Panc1 (cell line): ENCODE measurements at regions not wholly inside any gene's neighbourhood (a gene's known extent, or its start where the extent isn't known, plus 50 kb on each side); places are given as distances from the start of the nearest gene placed in this dataset.

Source experiments
- ATAC-seq: fragments of 200-7000 bp; cut with Tn5 transposase; 2 replicates; pipeline ENCODE4 v1.9.1; 2020; ENCODE audit warnings: mild to moderate bottlenecking, moderate library complexity
- BruUV-seq: library from RNA; stranded (reverse); fragments of 400-500 nt; replicated peaks from 2 replicates; lab custom pipeline; 2021; lab: Mats Ljungman, UMichigan
- CTCF ChIA-PET: fragments of 300-600 bp; sonication (Branson Sonifier 250); formaldehyde crosslinking; loops from one replicate; lab custom pipeline; 2022; ENCODE audit warnings: antibody characterized with exemption; lab: Charles Lee
- POLR2A ChIA-PET: fragments of 300-600 bp; sonication (Branson Sonifier 250); formaldehyde crosslinking; loops from one replicate; lab custom pipeline; 2022; ENCODE audit warnings: antibody characterized with exemption; lab: Charles Lee
- DNase-seq: peaks from one replicate; pipeline ENCODE4 v3.0.0-alpha.2; 2010; ENCODE audit warnings: low read depth, low spot score
- H3K27ac ChIP-seq: 2 replicates; pipeline ENCODE4 v1.5.1; 2011; ENCODE audit warnings: mild to moderate bottlenecking, low read length, inconsistent platforms
- H3K27me3 ChIP-seq: fragments of 200-500 bp; sonication (Bioruptor generic); 2 replicates; pipeline ENCODE4 v1.6.0; 2014; ENCODE audit warnings: low read length, inconsistent platforms; ENCODE audit not compliant: control insufficient read depth, insufficient read depth
- H3K36me3 ChIP-seq: fragments of 200-500 bp; sonication (Bioruptor generic); 2 replicates; pipeline ENCODE4 v1.5.1; 2014; ENCODE audit warnings: inconsistent platforms, mild to moderate bottlenecking, low read length, moderate library complexity; ENCODE audit not compliant: control insufficient read depth, insufficient read depth
- H3K4me1 ChIP-seq: 2 replicates; pipeline ENCODE4 v1.5.1; 2011; ENCODE audit warnings: inconsistent platforms, mild to moderate bottlenecking, low read length, moderate library complexity; ENCODE audit not compliant: control insufficient read depth, insufficient read depth
- H3K4me3 ChIP-seq, 2 experiments: 2 replicates each; pipeline ENCODE4 v1.5.1; 2011 to 2012; ENCODE audit warnings: low read depth in 2 of 2, low read length in 2 of 2, mild to moderate bottlenecking in 2 of 2, inconsistent platforms in 1 of 2, moderate library complexity in 1 of 2
- H3K9me3 ChIP-seq: fragments of 200-500 bp; sonication (Bioruptor generic); 2 replicates; pipeline ENCODE4 v1.5.1; 2014; ENCODE audit warnings: low read depth, mild to moderate bottlenecking, inconsistent platforms, low read length, moderate library complexity; ENCODE audit not compliant: control insufficient read depth, insufficient read depth
- CTCF ChIP-seq: fragments of 450-650 bp; IDR thresholded peaks from 2 replicates; pipeline ENCODE4 v1.5.1; 2017; ENCODE audit warnings: mild to moderate bottlenecking
- POLR2AphosphoS5 ChIP-seq: IDR thresholded peaks from 2 replicates; pipeline ENCODE4 v1.6.1; 2012; ENCODE audit warnings: mild to moderate bottlenecking, low read depth, low read length, moderate library complexity
- SIN3A ChIP-seq: IDR thresholded peaks from 2 replicates; pipeline ENCODE4 v1.6.1; 2012; ENCODE audit warnings: low read depth, mild to moderate bottlenecking, low read length, moderate library complexity, borderline replicate concordance; ENCODE audit not compliant: insufficient read depth
- TCF7L2 ChIP-seq: IDR thresholded peaks from 2 replicates; pipeline ENCODE4 v1.6.1; 2011; ENCODE audit warnings: mild to moderate bottlenecking, low read depth, low read length, inconsistent platforms
- in situ Hi-C: cut with HindIII; loops from 2 replicates; pipeline ENCODE4 v1.10.0; 2016; ENCODE audit warnings: low sequenced_read_pairs, low pct_unique_long_range_greater_than_20kb
- intact Hi-C: fragments of 100-400 bp; cut with micrococcal nuclease; formaldehyde crosslinking; loops from one replicate; pipeline ENCODE4 v1.10.0; 2022; ENCODE audit not compliant: unreplicated experiment
- TF ChIP-seq, protein P1 (sequence below), 2 experiments: IDR thresholded peaks; 2 replicates each; pipeline ENCODE4 v1.6.1; 2011 to 2012; ENCODE audit warnings: low read depth in 2 of 2, control low read depth in 1 of 2, low read length in 1 of 2, mild to moderate bottlenecking in 1 of 2, moderate library complexity in 1 of 2; ENCODE audit not compliant: insufficient read depth in 1 of 2

DNA sequence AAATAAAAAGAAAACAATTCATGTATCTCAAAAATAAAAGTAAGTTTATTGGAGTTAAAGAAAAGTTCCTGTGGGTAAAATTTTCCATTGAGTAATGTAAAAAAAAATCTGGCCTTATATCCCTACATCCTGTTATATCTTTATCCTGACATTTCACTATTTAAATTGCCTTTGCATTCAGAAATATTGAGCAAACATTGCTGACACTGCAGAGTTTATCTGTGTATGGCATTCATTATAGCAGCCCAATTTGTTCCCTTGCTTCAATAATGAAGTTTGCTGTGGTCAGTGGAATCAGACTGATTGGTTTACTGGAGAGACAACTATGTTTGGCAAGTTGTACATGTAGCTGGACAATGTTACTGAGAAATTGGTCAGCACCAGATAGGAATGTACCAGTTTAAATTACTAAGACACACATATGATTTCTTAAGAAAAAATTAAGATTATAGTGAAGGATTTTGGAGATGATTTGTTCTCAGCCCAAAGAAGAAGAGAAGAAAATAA, 271.7 kb downstream of the ANKRD7 start:
- Histone ChIP-seq H3K4me3 (no peak overlapping the region), H3K9me3 (no peaks in the 10 kb centered on the region)
- DNase-seq, result no peak

GRCh38 chr7:118502235-118502634, 277.7 kb downstream of the ANKRD7 start:
- TF ChIP-seq CTCF (no peak), POLR2AphosphoS5 (no peak), TCF7L2 (no peak), SIN3A (no peak)
- TF ChIP-seq, protein P1, sequence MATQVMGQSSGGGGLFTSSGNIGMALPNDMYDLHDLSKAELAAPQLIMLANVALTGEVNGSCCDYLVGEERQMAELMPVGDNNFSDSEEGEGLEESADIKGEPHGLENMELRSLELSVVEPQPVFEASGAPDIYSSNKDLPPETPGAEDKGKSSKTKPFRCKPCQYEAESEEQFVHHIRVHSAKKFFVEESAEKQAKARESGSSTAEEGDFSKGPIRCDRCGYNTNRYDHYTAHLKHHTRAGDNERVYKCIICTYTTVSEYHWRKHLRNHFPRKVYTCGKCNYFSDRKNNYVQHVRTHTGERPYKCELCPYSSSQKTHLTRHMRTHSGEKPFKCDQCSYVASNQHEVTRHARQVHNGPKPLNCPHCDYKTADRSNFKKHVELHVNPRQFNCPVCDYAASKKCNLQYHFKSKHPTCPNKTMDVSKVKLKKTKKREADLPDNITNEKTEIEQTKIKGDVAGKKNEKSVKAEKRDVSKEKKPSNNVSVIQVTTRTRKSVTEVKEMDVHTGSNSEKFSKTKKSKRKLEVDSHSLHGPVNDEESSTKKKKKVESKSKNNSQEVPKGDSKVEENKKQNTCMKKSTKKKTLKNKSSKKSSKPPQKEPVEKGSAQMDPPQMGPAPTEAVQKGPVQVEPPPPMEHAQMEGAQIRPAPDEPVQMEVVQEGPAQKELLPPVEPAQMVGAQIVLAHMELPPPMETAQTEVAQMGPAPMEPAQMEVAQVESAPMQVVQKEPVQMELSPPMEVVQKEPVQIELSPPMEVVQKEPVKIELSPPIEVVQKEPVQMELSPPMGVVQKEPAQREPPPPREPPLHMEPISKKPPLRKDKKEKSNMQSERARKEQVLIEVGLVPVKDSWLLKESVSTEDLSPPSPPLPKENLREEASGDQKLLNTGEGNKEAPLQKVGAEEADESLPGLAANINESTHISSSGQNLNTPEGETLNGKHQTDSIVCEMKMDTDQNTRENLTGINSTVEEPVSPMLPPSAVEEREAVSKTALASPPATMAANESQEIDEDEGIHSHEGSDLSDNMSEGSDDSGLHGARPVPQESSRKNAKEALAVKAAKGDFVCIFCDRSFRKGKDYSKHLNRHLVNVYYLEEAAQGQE (IDR thresholded peaks at IDR 0.05; ENCODE audit: insufficient read depth in 1 of 2, low read depth in 2 of 2, low read length in 1 of 2), result no peak
- no peak for DNase-seq
- intact Hi-C loops (no loop called here), in situ Hi-C loops (no loop called here)
- Histone ChIP-seq H3K4me1 (no peaks in the 10 kb centered on the region), H3K36me3 (no peaks in the 10 kb centered on the region), H3K4me3 (no peak overlapping the region), H3K27ac (no peak overlapping the region), H3K9me3 (no peaks in the 10 kb centered on the region), H3K27me3 (no peaks in the 10 kb centered on the region)
- BruUV-seq, result no TSS peak
- CTCF ChIA-PET, result no interaction called here
- POLR2A ChIA-PET, result no interaction called here
- no peak for ATAC-seq

More for the DNA sequence above, 271.7 kb downstream of the ANKRD7 start:
- ATAC-seq, result no peak
- intact Hi-C loops, result no loop called here
- H3K36me3 ChIP-seq, result no peaks in the 10 kb centered on the region
- no peaks in the 10 kb centered on the region for H3K27me3 ChIP-seq
- POLR2A ChIA-PET, result no interaction called here
- no peak overlapping the region for H3K27ac ChIP-seq
- H3K4me1 ChIP-seq, result no peaks in the 10 kb centered on the region
- TF ChIP-seq, protein P1 (IDR thresholded peaks at IDR 0.05; ENCODE audit: insufficient read depth in 1 of 2, low read depth in 2 of 2, low read length in 1 of 2), result no peak
- in situ Hi-C loops, result no loop called here
- no TSS peak for BruUV-seq
- CTCF ChIA-PET, result no interaction called here
